Natural killer cell (primary cell): ENCODE measurements at regions not wholly inside any gene's neighbourhood (a gene's known extent, or its start where the extent isn't known, plus 50 kb on each side); places are given as distances from the start of the nearest gene placed in this dataset.

Source experiments
- ATAC-seq, 3 donors: fragments of 150-1000 bp in 2 of 3; fragments of 200-7000 bp in 1 of 3; cut with Tn5 transposase; 1 replicate in 1 of 3; 2 replicates in 2 of 3; pipeline ENCODE4 v1.10.0; 2021; ENCODE audit warnings: mild to moderate bottlenecking in 2 of 3, moderate library complexity in 2 of 3
- DNase-seq, 2 donors: peaks; one replicate each; pipeline versions ENCODE4 v3.0.0 to v3.0.0-alpha.2; 2013 to 2021; ENCODE audit warnings: mixed read lengths in 1 of 2
- H3K27ac ChIP-seq: one replicate; pipeline ENCODE4 v1.5.1; 2013; ENCODE audit warnings: mild to moderate bottlenecking, low read length
- H3K27me3 ChIP-seq: one replicate; pipeline ENCODE4 v1.6.1; 2013; ENCODE audit warnings: low read length; ENCODE audit not compliant: control insufficient read depth, insufficient read depth
- H3K36me3 ChIP-seq: one replicate; pipeline ENCODE4 v1.6.1; 2013; ENCODE audit warnings: low read length; ENCODE audit not compliant: control insufficient read depth, insufficient read depth
- H3K4me1 ChIP-seq: one replicate; pipeline ENCODE4 v1.6.1; 2013; ENCODE audit warnings: low read length; ENCODE audit not compliant: control insufficient read depth, insufficient read depth
- H3K4me3 ChIP-seq: one replicate; pipeline ENCODE4 v1.5.1; 2013; ENCODE audit warnings: low read length
- H3K9me3 ChIP-seq: one replicate; pipeline ENCODE4 v1.6.1; 2013; ENCODE audit warnings: low read length; ENCODE audit not compliant: control insufficient read depth, insufficient read depth
- H3K27ac Mint-ChIP-seq, 2 donors: one replicate each; pipeline ENCODE4 v1.8.0; 2022; ENCODE audit warnings: mild to moderate bottlenecking in 2 of 2, mixed read lengths in 2 of 2, moderate library complexity in 1 of 2
- H3K27me3 Mint-ChIP-seq, 2 donors: one replicate each; pipeline ENCODE4 v1.8.0; 2022; ENCODE audit warnings: low read depth in 2 of 2, mixed read lengths in 2 of 2
- H3K36me3 Mint-ChIP-seq: one replicate; pipeline ENCODE4 v1.8.0; 2022; ENCODE audit warnings: mixed read lengths
- H3K4me1 Mint-ChIP-seq, 2 donors: one replicate each; pipeline ENCODE4 v1.8.0; 2022; ENCODE audit warnings: mixed read lengths in 2 of 2
- H3K4me3 Mint-ChIP-seq: one replicate; pipeline ENCODE4 v1.8.0; 2022; ENCODE audit warnings: mild to moderate bottlenecking, moderate library complexity, mixed read lengths
- H3K9me3 Mint-ChIP-seq, 2 donors: one replicate each; pipeline ENCODE4 v1.8.0; 2022; ENCODE audit warnings: mixed read lengths in 2 of 2
- CTCF ChIP-seq: fragments of 200-600 bp; IDR thresholded peaks from one replicate; pipeline ENCODE4 v1.8.0; 2022; ENCODE audit warnings: antibody characterized with exemption
- WGBS: methylation state at CpG from one replicate; pipeline ENCODE4 v1.1.7; 2013; ENCODE audit warnings: missing lambda C conversion rate; ENCODE audit not compliant: insufficient coverage; 5-methylcytosine and 5-hydroxymethylcytosine counted together
- intact Hi-C: fragments of 100-400 bp; cut with micrococcal nuclease; formaldehyde crosslinking; loops from one replicate; pipeline ENCODE4 v1.14.2; 2022

GRCh38 chr1:98051065-98051675, 130.3 kb upstream of the DPYD start:
- H3K36me3 ChIP-seq = no peaks in the 10 kb centered on the region
- ATAC-seq (peak; percentile 32 to 47 (median 41)), DNase-seq (peak; percentile 55 to 84)
- WGBS = 0% methylated on average over 1 of the region's 1 CpG
- Mint-ChIP-seq H3K4me1 (peaks cover 25 to 39% of the 10 kb centered on the region in 2 donors), H3K36me3 (no peaks in the 10 kb centered on the region), H3K27me3 (peaks cover 65 to 83% of the 10 kb centered on the region in 2 donors), H3K27ac (no peak overlapping the region), H3K4me3 (no peak overlapping the region), H3K9me3 (no peaks in the 10 kb centered on the region)
- H3K4me1 ChIP-seq = peaks cover 22% of the 10 kb centered on the region
- no peak overlapping the region for H3K27ac ChIP-seq
- intact Hi-C loops = loop anchor here (1.0 to 2.0 kb wide), 3 partner anchors 864 to 1085 kb away; no protein-coding TSS in a partner anchor
- H3K9me3 ChIP-seq = no peaks in the 10 kb centered on the region
- H3K27me3 ChIP-seq = peaks cover 61% of the 10 kb centered on the region
- H3K4me3 ChIP-seq = no peak overlapping the region
- TF ChIP-seq CTCF = peak; percentile 80

DNA sequence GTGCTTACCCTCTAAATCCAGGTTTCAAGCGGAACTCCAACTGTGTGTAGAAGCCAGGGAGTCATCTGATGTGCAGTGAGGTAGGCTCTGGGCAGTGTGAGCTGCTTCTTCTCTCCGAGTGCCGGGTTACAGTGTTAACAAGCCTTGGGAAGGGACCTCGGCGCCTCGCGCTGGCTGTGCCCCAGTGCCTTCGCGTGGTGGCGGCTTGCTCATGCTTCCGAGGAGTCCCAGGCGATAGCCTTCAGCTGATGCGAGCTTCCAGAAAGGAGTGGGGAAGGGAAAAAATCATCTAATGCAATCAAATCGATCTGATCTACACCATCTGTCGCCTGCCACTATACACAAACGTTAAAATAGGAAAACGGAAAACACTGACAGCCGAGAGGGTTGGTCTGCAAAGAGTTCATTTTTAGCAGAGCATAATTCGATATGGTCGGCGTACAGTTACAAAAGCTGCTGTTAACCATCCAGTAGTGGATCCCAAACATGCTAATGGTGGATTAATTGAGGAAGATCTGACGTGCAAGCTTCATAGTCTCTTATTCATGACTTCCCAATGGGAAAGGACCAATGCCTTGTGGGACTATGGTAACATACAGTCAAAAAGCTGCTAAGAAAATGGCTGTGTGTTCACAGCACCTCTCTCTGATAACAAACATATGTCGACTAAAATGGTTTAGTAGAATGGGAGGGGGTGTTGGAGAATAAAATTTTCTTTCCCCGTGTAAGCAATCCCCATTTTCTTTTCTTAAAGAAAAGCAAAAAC, 128.7 kb upstream of the DPYD start:
- intact Hi-C loops = loop anchor here (2.0 kb wide), 1 partner anchor 863 kb away; no protein-coding TSS in a partner anchor
- Mint-ChIP-seq H3K36me3 (no peaks in the 10 kb centered on the region), H3K9me3 (no peaks in the 10 kb centered on the region), H3K27ac (no peak overlapping the region), H3K27me3 (peaks cover 67 to 76% of the 10 kb centered on the region in 2 donors), H3K4me3 (no peak overlapping the region), H3K4me1 (peaks cover 28 to 44% of the 10 kb centered on the region in 2 donors)
- H3K9me3 ChIP-seq = no peaks in the 10 kb centered on the region
- no peak for DNase-seq
- TF ChIP-seq CTCF = no peak
- no peaks in the 10 kb centered on the region for H3K36me3 ChIP-seq
- no peak overlapping the region for H3K4me3 ChIP-seq
- H3K27ac ChIP-seq = no peak overlapping the region
- H3K27me3 ChIP-seq = peaks cover 64% of the 10 kb centered on the region
- WGBS = 11% methylated on average over 22 of the region's 24 CpGs
- ATAC-seq = no peak
- peaks cover 39% of the 10 kb centered on the region for H3K4me1 ChIP-seq

- no peak for TF ChIP-seq CTCF
- H3K27me3 ChIP-seq = peaks cover 68% of the 10 kb centered on the region
- no peak overlapping the region for H3K4me3 Mint-ChIP-seq
- intact Hi-C loops = no loop called here
- H3K4me1 ChIP-seq = peaks cover 36% of the 10 kb centered on the region
- H3K36me3 ChIP-seq = no peaks in the 10 kb centered on the region
- H3K4me1 Mint-ChIP-seq = peaks cover 28 to 43% of the 10 kb centered on the region in 2 donors
- H3K27ac Mint-ChIP-seq = no peak overlapping the region
- H3K36me3 Mint-ChIP-seq = no peaks in the 10 kb centered on the region
- H3K27ac ChIP-seq = no peak overlapping the region
- peaks cover 68 to 79% of the 10 kb centered on the region in 2 donors for H3K27me3 Mint-ChIP-seq
- no peaks in the 10 kb centered on the region for H3K9me3 Mint-ChIP-seq
- DNase-seq (no peak), ATAC-seq (no peak)
- WGBS = 10% methylated on average over 13 of the region's 16 CpGs
- H3K4me3 ChIP-seq = no peak overlapping the region
- no peaks in the 10 kb centered on the region for H3K9me3 ChIP-seq
Observed at GRCh38 chr1:98048751-98049325, 128.0 kb upstream of the DPYD start.
